ENCODE measurements at regions not wholly inside any gene's neighbourhood (a gene's known extent, or its start where the extent isn't known, plus 50 kb on each side); places are given as distances from the start of the nearest gene placed in this dataset.

- Histone ChIP-seq H3K36me3 (no peaks in the 10 kb centered on the region), H3K4me3 (no peak overlapping the region), H3K27me3 (no peaks in the 10 kb centered on the region), H3K27ac (no peak overlapping the region), H3K4me1 (peaks cover 0 to 7% of the 10 kb centered on the region in 2 donors), H3K9me3 (no peaks in the 10 kb centered on the region)
- TF ChIP-seq, protein P1, sequence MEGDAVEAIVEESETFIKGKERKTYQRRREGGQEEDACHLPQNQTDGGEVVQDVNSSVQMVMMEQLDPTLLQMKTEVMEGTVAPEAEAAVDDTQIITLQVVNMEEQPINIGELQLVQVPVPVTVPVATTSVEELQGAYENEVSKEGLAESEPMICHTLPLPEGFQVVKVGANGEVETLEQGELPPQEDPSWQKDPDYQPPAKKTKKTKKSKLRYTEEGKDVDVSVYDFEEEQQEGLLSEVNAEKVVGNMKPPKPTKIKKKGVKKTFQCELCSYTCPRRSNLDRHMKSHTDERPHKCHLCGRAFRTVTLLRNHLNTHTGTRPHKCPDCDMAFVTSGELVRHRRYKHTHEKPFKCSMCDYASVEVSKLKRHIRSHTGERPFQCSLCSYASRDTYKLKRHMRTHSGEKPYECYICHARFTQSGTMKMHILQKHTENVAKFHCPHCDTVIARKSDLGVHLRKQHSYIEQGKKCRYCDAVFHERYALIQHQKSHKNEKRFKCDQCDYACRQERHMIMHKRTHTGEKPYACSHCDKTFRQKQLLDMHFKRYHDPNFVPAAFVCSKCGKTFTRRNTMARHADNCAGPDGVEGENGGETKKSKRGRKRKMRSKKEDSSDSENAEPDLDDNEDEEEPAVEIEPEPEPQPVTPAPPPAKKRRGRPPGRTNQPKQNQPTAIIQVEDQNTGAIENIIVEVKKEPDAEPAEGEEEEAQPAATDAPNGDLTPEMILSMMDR (IDR thresholded peaks at IDR 0.05) = no peak
- TF ChIP-seq POLR2A (IDR thresholded peaks at IDR 0.05) = no peak
- intact Hi-C loops (cut with DNase I; ENCODE audit: low total_unique reads) = no loop called here
- DNase-seq = no peak
Observed at GRCh38 chr13:26483546-26483945, 73.9 kb upstream of the WASF3 start.

DNA sequence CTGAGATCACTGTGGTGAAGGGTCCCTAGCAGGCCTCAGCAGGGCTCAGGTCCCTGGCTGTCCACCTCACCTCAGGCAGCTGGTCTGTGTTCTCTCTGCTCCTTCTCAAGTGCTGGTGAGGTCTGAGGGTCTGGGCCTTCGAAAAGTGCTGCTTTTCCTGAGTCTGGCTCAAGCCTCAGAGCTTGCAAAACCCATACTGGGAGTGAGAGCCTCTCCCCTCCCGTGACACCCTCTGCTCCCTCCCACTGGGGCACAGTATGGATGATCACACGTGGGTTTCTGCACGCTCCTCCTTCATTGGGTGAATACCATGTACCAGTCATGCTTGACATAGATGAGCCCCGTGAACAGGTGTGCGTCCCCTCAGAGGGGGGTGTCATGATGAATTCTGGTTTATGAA is 73.3 kb upstream of the WASF3 start:
- Histone ChIP-seq H3K36me3 (no peaks in the 10 kb centered on the region), H3K27me3 (no peaks in the 10 kb centered on the region), H3K4me1 (peaks cover 0 to 7% of the 10 kb centered on the region in 2 donors), H3K27ac (no peak overlapping the region), H3K9me3 (no peaks in the 10 kb centered on the region), H3K4me3 (no peak overlapping the region)
- TF ChIP-seq, protein P1 (IDR thresholded peaks at IDR 0.05) = no peak
- no peak for TF ChIP-seq POLR2A (IDR thresholded peaks at IDR 0.05)
- intact Hi-C loops (cut with DNase I; ENCODE audit: low total_unique reads) = no loop called here
- no peak for DNase-seq

GRCh38 chr13:26485288-26485687 is 72.2 kb upstream of the WASF3 start:
- intact Hi-C loops (cut with DNase I; ENCODE audit: low total_unique reads) = no loop called here
- Histone ChIP-seq H3K27ac (peak overlapping the region in 1 of 2 donors; percentile 79), H3K36me3 (no peaks in the 10 kb centered on the region), H3K9me3 (no peaks in the 10 kb centered on the region), H3K4me1 (peaks cover 0 to 7% of the 10 kb centered on the region in 2 donors), H3K4me3 (no peak overlapping the region), H3K27me3 (no peaks in the 10 kb centered on the region)
- DNase-seq = no peak
- TF ChIP-seq, protein P1 (IDR thresholded peaks at IDR 0.05) = no peak
- TF ChIP-seq POLR2A (IDR thresholded peaks at IDR 0.05) = no peak

DNA sequence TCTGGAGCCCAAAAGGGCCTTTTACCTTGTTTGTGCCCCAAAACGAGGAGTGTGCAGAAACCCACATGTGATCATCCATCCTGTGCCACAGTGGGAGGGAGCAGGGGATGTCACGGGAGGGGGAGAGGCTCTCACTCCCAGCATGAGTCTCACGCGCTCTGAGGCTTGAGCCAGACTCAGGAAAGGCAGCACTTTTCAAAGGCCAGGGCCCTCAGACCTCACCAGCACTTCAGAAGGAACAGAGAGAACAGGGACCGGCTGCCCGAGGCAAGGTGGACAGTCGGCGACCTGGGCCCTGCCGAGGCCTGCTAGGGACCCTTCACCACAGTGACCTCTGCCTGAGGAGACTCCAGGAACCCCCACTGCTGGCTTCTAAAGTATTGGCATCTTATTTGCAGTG is 71.7 kb upstream of the WASF3 start:
- H3K27ac ChIP-seq = peak overlapping the region; percentile 30 to 79
- DNase-seq = peak; percentile 31 to 55
- peaks cover 0 to 7% of the 10 kb centered on the region in 2 donors for H3K4me1 ChIP-seq
- H3K36me3 ChIP-seq = no peaks in the 10 kb centered on the region
- no peak for TF ChIP-seq POLR2A (IDR thresholded peaks at IDR 0.05)
- TF ChIP-seq, protein P1 (IDR thresholded peaks at IDR 0.05) = no peak
- H3K4me3 ChIP-seq = no peak overlapping the region
- intact Hi-C loops (cut with DNase I; ENCODE audit: low total_unique reads) = no loop called here
- no peaks in the 10 kb centered on the region for H3K9me3 ChIP-seq
- no peaks in the 10 kb centered on the region for H3K27me3 ChIP-seq

DNA sequence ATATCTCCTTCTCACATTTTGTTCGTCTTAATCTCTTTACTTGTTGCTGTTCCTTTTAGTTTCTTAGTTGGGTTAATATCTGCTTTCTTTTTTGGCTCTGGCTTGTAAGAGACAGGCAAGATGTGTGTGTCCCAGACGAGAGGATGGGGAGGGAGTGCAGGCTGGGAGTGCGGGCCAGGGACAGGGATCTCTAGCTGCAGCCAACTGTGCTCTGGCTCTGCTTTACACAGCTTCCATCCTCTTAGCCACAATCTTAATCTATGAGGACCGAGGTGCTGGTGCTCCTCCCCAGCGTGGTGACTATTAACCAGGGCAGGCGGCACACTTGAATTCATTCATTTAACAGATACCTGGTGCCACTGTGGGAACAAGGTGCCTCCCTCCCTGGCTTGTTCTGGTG is 70.9 kb upstream of the WASF3 start:
- H3K9me3 ChIP-seq = no peaks in the 10 kb centered on the region
- TF ChIP-seq POLR2A (IDR thresholded peaks at IDR 0.05) = no peak
- TF ChIP-seq, protein P1 (IDR thresholded peaks at IDR 0.05) = no peak
- DNase-seq = peak; percentile 38 to 53
- peak overlapping the region; percentile 30 to 79 for H3K27ac ChIP-seq
- no peaks in the 10 kb centered on the region for H3K36me3 ChIP-seq
- intact Hi-C loops (cut with DNase I; ENCODE audit: low total_unique reads) = no loop called here
- no peak overlapping the region for H3K4me3 ChIP-seq
- no peaks in the 10 kb centered on the region for H3K27me3 ChIP-seq
- peaks cover 0 to 7% of the 10 kb centered on the region in 2 donors for H3K4me1 ChIP-seq

Measured in uterus (tissue), 3 donors.